ENCODE measurements at regions not wholly inside any gene's neighbourhood (a gene's known extent, or its start where the extent isn't known, plus 50 kb on each side); places are given as distances from the start of the nearest gene placed in this dataset.

DNA sequence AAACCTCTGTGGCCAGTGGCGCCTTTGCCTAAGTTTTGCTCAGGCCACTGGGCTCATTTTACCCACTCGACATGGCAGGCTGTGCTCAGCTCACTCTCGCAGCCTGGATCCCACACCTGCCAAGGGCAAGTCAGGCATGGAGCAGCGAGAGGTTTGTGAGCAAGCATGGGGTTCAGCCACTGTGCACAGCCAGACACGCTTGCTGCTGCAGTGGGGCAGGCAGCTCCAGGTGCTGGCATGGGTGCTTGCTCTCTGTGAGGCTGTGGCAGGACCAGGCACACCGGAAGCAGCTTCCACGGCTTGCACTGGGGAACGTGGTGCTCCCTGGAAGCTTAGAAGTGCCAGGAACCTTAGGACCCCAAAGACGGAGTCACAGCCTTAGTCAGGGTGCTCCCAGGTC, 470.1 kb downstream of the CDH9 start:
- no peaks in the 10 kb centered on the region for H3K27me3 ChIP-seq
- H3K27ac ChIP-seq = no peak overlapping the region
- DNase-seq = no peak
- H3K4me3 ChIP-seq = no peak overlapping the region
- no peaks in the 10 kb centered on the region for H3K4me1 ChIP-seq
- intact Hi-C loops (cut with DNase I; ENCODE audit: low total_unique reads) = no loop called here
- WGBS, 2 donors = 81 to 84% methylated on average over 4 to 9 of the region's 9 CpGs
- H3K9me3 ChIP-seq = no peaks in the 10 kb centered on the region
- H3K36me3 ChIP-seq (ENCODE audit: low read depth, missing control alignments) = no peaks in the 10 kb centered on the region
- TF ChIP-seq, protein P1, sequence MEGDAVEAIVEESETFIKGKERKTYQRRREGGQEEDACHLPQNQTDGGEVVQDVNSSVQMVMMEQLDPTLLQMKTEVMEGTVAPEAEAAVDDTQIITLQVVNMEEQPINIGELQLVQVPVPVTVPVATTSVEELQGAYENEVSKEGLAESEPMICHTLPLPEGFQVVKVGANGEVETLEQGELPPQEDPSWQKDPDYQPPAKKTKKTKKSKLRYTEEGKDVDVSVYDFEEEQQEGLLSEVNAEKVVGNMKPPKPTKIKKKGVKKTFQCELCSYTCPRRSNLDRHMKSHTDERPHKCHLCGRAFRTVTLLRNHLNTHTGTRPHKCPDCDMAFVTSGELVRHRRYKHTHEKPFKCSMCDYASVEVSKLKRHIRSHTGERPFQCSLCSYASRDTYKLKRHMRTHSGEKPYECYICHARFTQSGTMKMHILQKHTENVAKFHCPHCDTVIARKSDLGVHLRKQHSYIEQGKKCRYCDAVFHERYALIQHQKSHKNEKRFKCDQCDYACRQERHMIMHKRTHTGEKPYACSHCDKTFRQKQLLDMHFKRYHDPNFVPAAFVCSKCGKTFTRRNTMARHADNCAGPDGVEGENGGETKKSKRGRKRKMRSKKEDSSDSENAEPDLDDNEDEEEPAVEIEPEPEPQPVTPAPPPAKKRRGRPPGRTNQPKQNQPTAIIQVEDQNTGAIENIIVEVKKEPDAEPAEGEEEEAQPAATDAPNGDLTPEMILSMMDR (IDR thresholded peaks at IDR 0.05) = no peak
- TF ChIP-seq POLR2A (IDR thresholded peaks at IDR 0.05) = no peak

DNA sequence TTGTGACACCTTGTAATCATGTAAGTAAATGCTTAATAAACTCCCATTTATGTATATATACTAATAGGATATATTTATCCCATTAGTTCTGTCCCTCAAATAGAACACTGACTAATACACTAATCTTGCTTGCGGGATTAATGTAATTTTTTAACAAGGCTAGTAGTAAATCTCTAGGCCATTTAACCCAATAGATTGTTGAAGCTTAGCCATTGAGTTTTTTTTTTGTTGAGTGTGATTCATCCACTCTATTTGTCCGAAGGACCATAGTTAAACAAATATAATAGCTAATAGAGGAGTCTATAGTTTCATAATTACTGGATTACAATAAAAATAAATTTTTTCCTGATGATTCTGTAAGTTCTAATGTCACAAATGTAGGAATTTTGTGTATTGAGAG, 474.4 kb downstream of the CDH9 start:
- H3K27me3 ChIP-seq = no peaks in the 10 kb centered on the region
- DNase-seq = no peak
- H3K27ac ChIP-seq = no peak overlapping the region
- no peak for TF ChIP-seq POLR2A (IDR thresholded peaks at IDR 0.05)
- TF ChIP-seq, protein P1 (IDR thresholded peaks at IDR 0.05) = no peak
- H3K4me3 ChIP-seq = no peak overlapping the region
- intact Hi-C loops (cut with DNase I; ENCODE audit: low total_unique reads) = no loop called here
- WGBS, 2 donors = 90 to 93% methylated on average over 2 of the region's 2 CpGs
- no peaks in the 10 kb centered on the region for H3K4me1 ChIP-seq
- H3K9me3 ChIP-seq = no peaks in the 10 kb centered on the region
- H3K36me3 ChIP-seq (ENCODE audit: low read depth, missing control alignments) = no peaks in the 10 kb centered on the region

DNA sequence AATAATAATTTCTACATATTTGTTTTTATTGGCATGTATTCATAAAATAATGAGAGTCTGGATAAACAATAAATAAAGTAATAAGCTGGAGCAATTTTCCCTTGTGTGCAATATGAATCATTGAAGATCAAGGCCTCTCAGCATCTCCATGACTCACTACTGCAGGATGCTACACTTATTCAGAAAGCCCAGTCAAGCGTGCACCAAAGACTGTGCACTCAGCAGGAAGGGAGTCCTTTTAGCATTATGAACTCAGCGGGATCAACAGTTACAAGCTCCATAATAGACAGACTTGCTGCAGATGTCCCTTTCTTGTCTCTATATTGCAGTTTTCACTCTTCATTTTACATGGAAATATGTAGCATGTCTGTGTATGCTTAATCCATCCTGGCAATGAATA, 485.3 kb downstream of the CDH9 start:
- Histone ChIP-seq H3K4me1 (no peaks in the 10 kb centered on the region), H3K27ac (no peak overlapping the region), H3K27me3 (no peaks in the 10 kb centered on the region), H3K9me3 (no peaks in the 10 kb centered on the region), H3K4me3 (no peak overlapping the region), H3K36me3 (ENCODE audit: low read depth, missing control alignments) (no peaks in the 10 kb centered on the region)
- TF ChIP-seq, protein P1 (IDR thresholded peaks at IDR 0.05) = no peak
- no peak for TF ChIP-seq POLR2A (IDR thresholded peaks at IDR 0.05)
- WGBS, 2 donors = 54 to 61% methylated on average over 2 of the region's 2 CpGs
- DNase-seq = no peak
- intact Hi-C loops (cut with DNase I; ENCODE audit: low total_unique reads) = no loop called here

DNA sequence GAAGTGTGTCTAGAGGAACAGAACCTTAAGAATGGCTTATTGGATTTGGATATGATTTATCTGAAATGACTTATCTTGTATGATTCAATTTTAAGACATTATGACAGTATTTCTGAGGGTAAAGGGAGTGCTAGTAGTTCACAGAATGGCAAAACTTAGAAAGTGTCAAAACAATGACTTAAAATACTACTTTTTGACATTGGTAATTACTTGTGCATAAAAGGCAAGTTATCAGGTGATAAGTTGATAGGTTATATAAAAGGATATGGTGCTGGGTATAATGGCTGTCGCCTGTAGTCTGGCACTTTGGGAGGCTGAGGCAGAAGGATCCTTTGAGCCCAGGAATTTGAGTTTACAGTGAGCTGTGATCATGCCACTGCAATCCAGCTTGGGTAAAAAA, 494.4 kb downstream of the CDH9 start:
- intact Hi-C loops (cut with DNase I; ENCODE audit: low total_unique reads) = no loop called here
- Histone ChIP-seq H3K36me3 (ENCODE audit: low read depth, missing control alignments) (no peaks in the 10 kb centered on the region), H3K4me3 (no peak overlapping the region), H3K27me3 (no peaks in the 10 kb centered on the region), H3K9me3 (no peaks in the 10 kb centered on the region), H3K27ac (no peak overlapping the region), H3K4me1 (no peaks in the 10 kb centered on the region)
- 79 to 90% methylated on average over 1 of the region's 1 CpG for WGBS, 2 donors
- no peak for DNase-seq
- TF ChIP-seq POLR2A (IDR thresholded peaks at IDR 0.05) = no peak
- TF ChIP-seq, protein P1 (IDR thresholded peaks at IDR 0.05) = no peak

DNA sequence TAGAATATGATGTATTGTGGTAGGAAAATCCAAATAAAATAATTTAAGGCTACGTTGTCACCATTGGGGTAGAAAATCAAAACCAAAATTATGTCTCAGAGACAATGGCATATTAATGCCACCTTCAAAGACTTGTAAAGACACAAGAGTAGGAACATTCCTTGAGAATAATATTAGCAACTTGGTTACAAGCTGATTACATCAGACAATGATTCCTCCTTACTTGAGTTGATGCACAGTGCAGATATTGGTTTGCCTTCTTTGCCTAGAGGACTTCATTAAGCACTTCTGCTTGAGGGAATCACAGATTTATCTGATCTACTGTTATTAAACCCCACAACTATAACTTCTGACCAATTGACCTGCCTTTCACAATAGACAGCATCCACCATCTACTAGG, 500.2 kb downstream of the CDH9 start:
- H3K27ac ChIP-seq = no peak overlapping the region
- intact Hi-C loops (cut with DNase I; ENCODE audit: low total_unique reads) = no loop called here
- TF ChIP-seq, protein P1 (IDR thresholded peaks at IDR 0.05) = no peak
- TF ChIP-seq POLR2A (IDR thresholded peaks at IDR 0.05) = no peak
- no peaks in the 10 kb centered on the region for H3K4me1 ChIP-seq
- H3K9me3 ChIP-seq = no peaks in the 10 kb centered on the region
- H3K4me3 ChIP-seq = no peak overlapping the region
- 40 to 94% methylated on average over 1 of the region's 1 CpG for WGBS, 2 donors
- DNase-seq = no peak
- no peaks in the 10 kb centered on the region for H3K36me3 ChIP-seq (ENCODE audit: low read depth, missing control alignments)
- no peaks in the 10 kb centered on the region for H3K27me3 ChIP-seq
